AG04449 (cell line): ENCODE measurements at regions not wholly inside any gene's neighbourhood (a gene's known extent, or its start where the extent isn't known, plus 50 kb on each side); places are given as distances from the start of the nearest gene placed in this dataset.

Experiments used
- CTCF ChIA-PET: fragments of 350-600 bp; formaldehyde crosslinking; extraction: SDS; loops from one replicate; lab custom pipeline; 2021; ENCODE audit warnings: antibody characterized with exemption; lab: Yijun Ruan, JAX
- POLR2A ChIA-PET: fragments of 400-600, 350-600 bp; formaldehyde crosslinking; extraction: SDS; loops from one replicate; lab custom pipeline; 2020; ENCODE audit warnings: antibody characterized with exemption, inconsistent platforms; lab: Yijun Ruan, JAX
- DNase-seq: peaks from one replicate; pipeline ENCODE4 v3.0.0-alpha.2; 2010; ENCODE audit warnings: low read depth, low spot score
- H3K4me3 ChIP-seq: 2 replicates; pipeline ENCODE4 v1.5.1; 2011; ENCODE audit warnings: low read depth, mild to moderate bottlenecking, control low read depth, low read length
- TF ChIP-seq, protein P1 (sequence below): IDR thresholded peaks from one replicate; pipeline ENCODE4 v1.5.1; 2011; ENCODE audit warnings: mild to moderate bottlenecking, moderate library complexity, low read length, control low read depth, inconsistent platforms; ENCODE audit not compliant: insufficient read depth; ENCODE audit errors: missing control alignments

DNA sequence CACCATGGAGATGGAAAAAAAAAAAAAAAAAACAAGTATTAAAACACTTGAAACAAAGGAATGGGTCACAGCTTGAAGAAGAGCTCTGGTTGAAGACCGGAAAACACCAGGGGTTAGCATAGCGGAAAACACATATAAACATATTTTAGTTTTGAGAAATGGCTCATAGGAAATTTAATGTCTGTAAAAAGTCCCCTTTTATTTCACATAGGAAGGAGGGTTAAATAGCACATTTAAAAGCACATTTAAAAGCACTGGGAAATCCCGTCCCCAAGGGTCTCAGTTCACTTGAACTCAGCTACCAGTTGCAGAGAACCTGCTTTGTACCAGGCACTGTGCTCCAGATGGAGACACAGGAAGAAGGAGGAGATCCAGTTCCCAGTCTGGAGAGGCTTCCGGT is 65.5 kb downstream of the KCNE4 start:
- no peak overlapping the region for H3K4me3 ChIP-seq
- POLR2A ChIA-PET, result interaction anchor here (0.7 kb wide), 1 partner anchor 110 kb away, joined by 3 read pairs; no protein-coding TSS in a partner anchor
- DNase-seq, result no peak
- TF ChIP-seq, protein P1, sequence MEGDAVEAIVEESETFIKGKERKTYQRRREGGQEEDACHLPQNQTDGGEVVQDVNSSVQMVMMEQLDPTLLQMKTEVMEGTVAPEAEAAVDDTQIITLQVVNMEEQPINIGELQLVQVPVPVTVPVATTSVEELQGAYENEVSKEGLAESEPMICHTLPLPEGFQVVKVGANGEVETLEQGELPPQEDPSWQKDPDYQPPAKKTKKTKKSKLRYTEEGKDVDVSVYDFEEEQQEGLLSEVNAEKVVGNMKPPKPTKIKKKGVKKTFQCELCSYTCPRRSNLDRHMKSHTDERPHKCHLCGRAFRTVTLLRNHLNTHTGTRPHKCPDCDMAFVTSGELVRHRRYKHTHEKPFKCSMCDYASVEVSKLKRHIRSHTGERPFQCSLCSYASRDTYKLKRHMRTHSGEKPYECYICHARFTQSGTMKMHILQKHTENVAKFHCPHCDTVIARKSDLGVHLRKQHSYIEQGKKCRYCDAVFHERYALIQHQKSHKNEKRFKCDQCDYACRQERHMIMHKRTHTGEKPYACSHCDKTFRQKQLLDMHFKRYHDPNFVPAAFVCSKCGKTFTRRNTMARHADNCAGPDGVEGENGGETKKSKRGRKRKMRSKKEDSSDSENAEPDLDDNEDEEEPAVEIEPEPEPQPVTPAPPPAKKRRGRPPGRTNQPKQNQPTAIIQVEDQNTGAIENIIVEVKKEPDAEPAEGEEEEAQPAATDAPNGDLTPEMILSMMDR, result no peak
- CTCF ChIA-PET, result no interaction called here

GRCh38 chr2:223121283-223121682 is 69.3 kb downstream of the KCNE4 start:
- CTCF ChIA-PET, result interaction anchor here (1.5 to 1.6 kb wide), 2 partner anchors 8 to 150 kb away, joined by 3 to 6 read pairs; no protein-coding TSS in a partner anchor
- DNase-seq, result no peak
- TF ChIP-seq, protein P1, result no peak
- POLR2A ChIA-PET, result no interaction called here
- no peak overlapping the region for H3K4me3 ChIP-seq

- DNase-seq, result no peak
- H3K4me3 ChIP-seq, result no peak overlapping the region
- TF ChIP-seq, protein P1, result no peak
- POLR2A ChIA-PET, result no interaction called here
- CTCF ChIA-PET, result interaction anchor here (1.5 to 1.6 kb wide), 2 partner anchors 10 to 151 kb away, joined by 3 to 6 read pairs; no protein-coding TSS in a partner anchor
Measured at GRCh38 chr2:223122781-223123180, 70.8 kb downstream of the KCNE4 start.

GRCh38 chr2:223123855-223124610 is 72.0 kb downstream of the KCNE4 start:
- POLR2A ChIA-PET, result no interaction called here
- CTCF ChIA-PET, result interaction anchor here (1.0 kb wide), 1 partner anchor 153 kb away, joined by 3 read pairs; no protein-coding TSS in a partner anchor
- DNase-seq, result no peak

GRCh38 chr2:223141606-223142005 is 89.6 kb downstream of the KCNE4 start:
- no peak overlapping the region for H3K4me3 ChIP-seq
- TF ChIP-seq, protein P1, result no peak
- POLR2A ChIA-PET, result no interaction called here
- DNase-seq, result no peak
- CTCF ChIA-PET, result no interaction called here

More at GRCh38 chr2:223123855-223124610, 72.0 kb downstream of the KCNE4 start:
- H3K4me3 ChIP-seq, result no peak overlapping the region
- TF ChIP-seq, protein P1, result no peak

DNA sequence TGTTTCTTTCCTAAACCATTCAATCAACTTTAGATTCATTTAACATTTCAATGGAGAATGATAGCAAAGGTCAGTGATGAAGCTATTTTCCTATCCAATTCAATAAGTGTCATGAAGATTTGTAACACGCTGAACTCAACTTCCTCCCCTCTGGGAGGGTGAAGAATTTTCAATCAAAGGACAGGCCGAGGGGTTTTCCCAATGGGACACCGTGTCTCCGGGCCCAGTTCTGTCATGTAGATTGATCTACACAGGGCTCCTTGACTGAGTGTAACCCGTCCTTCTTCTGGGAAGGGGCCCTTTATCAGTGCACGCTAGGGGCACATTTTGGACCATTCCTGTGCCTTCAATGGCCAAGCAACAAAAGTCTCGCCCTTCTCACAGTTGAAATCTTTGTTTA is 90.1 kb downstream of the KCNE4 start:
- TF ChIP-seq, protein P1, result no peak
- no peak for DNase-seq
- H3K4me3 ChIP-seq, result no peak overlapping the region
- ChIA-PET POLR2A (no interaction called here), CTCF (no interaction called here)
